ENCODE measurements at regions not wholly inside any gene's neighbourhood (a gene's known extent, or its start where the extent isn't known, plus 50 kb on each side); places are given as distances from the start of the nearest gene placed in this dataset.

DNA sequence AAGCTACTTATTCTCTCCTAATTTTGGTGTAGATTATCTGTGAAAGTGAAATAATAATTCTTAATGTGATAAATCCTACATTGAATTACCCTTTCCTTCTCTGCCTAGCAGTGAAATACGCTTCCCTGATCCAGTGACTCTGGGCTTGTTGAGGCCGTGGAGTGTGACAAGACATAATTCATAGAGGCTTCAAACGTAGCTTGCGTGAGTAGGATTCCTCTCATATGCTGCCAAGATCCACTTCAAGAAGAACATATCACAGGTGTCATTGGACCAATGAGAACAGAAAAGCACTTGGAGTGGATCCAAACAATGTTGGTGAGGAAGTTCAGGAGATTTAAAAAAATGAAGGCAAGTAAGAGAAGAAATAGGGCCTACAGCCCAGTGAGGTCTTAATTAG, 221.3 kb upstream of the TMEFF2 start:
- TF ChIP-seq, protein P1, sequence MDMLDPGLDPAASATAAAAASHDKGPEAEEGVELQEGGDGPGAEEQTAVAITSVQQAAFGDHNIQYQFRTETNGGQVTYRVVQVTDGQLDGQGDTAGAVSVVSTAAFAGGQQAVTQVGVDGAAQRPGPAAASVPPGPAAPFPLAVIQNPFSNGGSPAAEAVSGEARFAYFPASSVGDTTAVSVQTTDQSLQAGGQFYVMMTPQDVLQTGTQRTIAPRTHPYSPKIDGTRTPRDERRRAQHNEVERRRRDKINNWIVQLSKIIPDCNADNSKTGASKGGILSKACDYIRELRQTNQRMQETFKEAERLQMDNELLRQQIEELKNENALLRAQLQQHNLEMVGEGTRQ (CRISPR knock-in tag; IDR thresholded peaks at IDR 0.05), result no peak
- no peak for TF ChIP-seq FOXJ3 (CRISPR knock-in tag; IDR thresholded peaks at IDR 0.05; ENCODE audit: borderline replicate concordance)
- TF ChIP-seq ELF4 (CRISPR knock-in tag; IDR thresholded peaks at IDR 0.05; ENCODE audit: low read depth), result no peak
- TF ChIP-seq, protein P2, sequence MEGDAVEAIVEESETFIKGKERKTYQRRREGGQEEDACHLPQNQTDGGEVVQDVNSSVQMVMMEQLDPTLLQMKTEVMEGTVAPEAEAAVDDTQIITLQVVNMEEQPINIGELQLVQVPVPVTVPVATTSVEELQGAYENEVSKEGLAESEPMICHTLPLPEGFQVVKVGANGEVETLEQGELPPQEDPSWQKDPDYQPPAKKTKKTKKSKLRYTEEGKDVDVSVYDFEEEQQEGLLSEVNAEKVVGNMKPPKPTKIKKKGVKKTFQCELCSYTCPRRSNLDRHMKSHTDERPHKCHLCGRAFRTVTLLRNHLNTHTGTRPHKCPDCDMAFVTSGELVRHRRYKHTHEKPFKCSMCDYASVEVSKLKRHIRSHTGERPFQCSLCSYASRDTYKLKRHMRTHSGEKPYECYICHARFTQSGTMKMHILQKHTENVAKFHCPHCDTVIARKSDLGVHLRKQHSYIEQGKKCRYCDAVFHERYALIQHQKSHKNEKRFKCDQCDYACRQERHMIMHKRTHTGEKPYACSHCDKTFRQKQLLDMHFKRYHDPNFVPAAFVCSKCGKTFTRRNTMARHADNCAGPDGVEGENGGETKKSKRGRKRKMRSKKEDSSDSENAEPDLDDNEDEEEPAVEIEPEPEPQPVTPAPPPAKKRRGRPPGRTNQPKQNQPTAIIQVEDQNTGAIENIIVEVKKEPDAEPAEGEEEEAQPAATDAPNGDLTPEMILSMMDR (IDR thresholded peaks at IDR 0.05), result no peak
- TF ChIP-seq, protein P3, sequence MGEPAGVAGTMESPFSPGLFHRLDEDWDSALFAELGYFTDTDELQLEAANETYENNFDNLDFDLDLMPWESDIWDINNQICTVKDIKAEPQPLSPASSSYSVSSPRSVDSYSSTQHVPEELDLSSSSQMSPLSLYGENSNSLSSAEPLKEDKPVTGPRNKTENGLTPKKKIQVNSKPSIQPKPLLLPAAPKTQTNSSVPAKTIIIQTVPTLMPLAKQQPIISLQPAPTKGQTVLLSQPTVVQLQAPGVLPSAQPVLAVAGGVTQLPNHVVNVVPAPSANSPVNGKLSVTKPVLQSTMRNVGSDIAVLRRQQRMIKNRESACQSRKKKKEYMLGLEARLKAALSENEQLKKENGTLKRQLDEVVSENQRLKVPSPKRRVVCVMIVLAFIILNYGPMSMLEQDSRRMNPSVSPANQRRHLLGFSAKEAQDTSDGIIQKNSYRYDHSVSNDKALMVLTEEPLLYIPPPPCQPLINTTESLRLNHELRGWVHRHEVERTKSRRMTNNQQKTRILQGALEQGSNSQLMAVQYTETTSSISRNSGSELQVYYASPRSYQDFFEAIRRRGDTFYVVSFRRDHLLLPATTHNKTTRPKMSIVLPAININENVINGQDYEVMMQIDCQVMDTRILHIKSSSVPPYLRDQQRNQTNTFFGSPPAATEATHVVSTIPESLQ (CRISPR knock-in tag; IDR thresholded peaks at IDR 0.05), result no peak
- TF ChIP-seq, protein P4, sequence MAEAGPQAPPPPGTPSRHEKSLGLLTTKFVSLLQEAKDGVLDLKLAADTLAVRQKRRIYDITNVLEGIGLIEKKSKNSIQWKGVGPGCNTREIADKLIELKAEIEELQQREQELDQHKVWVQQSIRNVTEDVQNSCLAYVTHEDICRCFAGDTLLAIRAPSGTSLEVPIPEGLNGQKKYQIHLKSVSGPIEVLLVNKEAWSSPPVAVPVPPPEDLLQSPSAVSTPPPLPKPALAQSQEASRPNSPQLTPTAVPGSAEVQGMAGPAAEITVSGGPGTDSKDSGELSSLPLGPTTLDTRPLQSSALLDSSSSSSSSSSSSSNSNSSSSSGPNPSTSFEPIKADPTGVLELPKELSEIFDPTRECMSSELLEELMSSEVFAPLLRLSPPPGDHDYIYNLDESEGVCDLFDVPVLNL (CRISPR knock-in tag; IDR thresholded peaks at IDR 0.05; ENCODE audit: borderline replicate concordance, low read depth), result no peak
- TF ChIP-seq NFE2L1 (CRISPR knock-in tag; IDR thresholded peaks at IDR 0.05), result no peak

Data from WTC11 (cell line).